B cell (primary cell): ENCODE measurements at regions not wholly inside any gene's neighbourhood (a gene's known extent, or its start where the extent isn't known, plus 50 kb on each side); places are given as distances from the start of the nearest gene placed in this dataset.

ENCODE experiments used
- ATAC-seq: fragments of 200-7000 bp; cut with Tn5 transposase; one replicate; pipeline ENCODE4 v1.10.0; 2021; ENCODE audit warnings: low read depth, mild to moderate bottlenecking, moderate number of reproducible peaks, moderate library complexity
- CTCF ChIA-PET: fragments of 350-600 bp; sonication (Branson Sonifier 250); formaldehyde crosslinking; loops from one replicate; lab custom pipeline; 2021; ENCODE audit warnings: antibody characterized with exemption, inconsistent platforms; lab: Charles Lee
- POLR2A ChIA-PET: fragments of 350-600 bp; sonication (Branson Sonifier 250); formaldehyde crosslinking; loops from one replicate; lab custom pipeline; 2021; ENCODE audit warnings: antibody characterized with exemption; lab: Charles Lee
- DNase-seq: peaks from one replicate; pipeline ENCODE4 v3.0.0; 2013
- H2AFZ ChIP-seq: 2 replicates; pipeline ENCODE4 v1.6.1; 2012; ENCODE audit warnings: mild to moderate bottlenecking, low read depth, low read length; ENCODE audit not compliant: insufficient read depth, poor library complexity, severe bottlenecking
- H3K27ac ChIP-seq, 2 donors: 1 replicate in 1 of 2; 2 replicates in 1 of 2; pipeline ENCODE4 v1.5.1; 2012 to 2013; ENCODE audit warnings: low read length in 2 of 2, mild to moderate bottlenecking in 2 of 2, moderate library complexity in 1 of 2
- H3K27me3 ChIP-seq, 4 experiments: fragments of 200-600 bp in 1 of 4; sonication (generic) in 1 of 4; replicated peaks in 1 of 4; 1 replicate in 2 of 4; 2 replicates in 2 of 4; pipeline versions ENCODE4 v1.6.1 to v1.7.0; 2013 to 2016; ENCODE audit warnings: low read length in 3 of 4, mild to moderate bottlenecking in 2 of 4, mixed read lengths in 1 of 4, moderate library complexity in 1 of 4; ENCODE audit not compliant: insufficient read depth in 4 of 4, control insufficient read depth in 3 of 4; ENCODE audit errors: control extremely low read depth in 1 of 4
- H3K36me3 ChIP-seq, 2 experiments: replicated peaks in 1 of 2; 1 replicate in 1 of 2; 2 replicates in 1 of 2; pipeline versions ENCODE4 v1.6.1 to v1.7.1; 2013; ENCODE audit warnings: low read length in 1 of 2; ENCODE audit not compliant: insufficient read depth in 2 of 2, control insufficient read depth in 1 of 2; ENCODE audit errors: control extremely low read depth in 1 of 2, extremely low read depth in 1 of 2
- H3K4me1 ChIP-seq, 2 donors: fragments of 200-600 bp in 1 of 2; sonication (generic) in 1 of 2; 1 replicate in 1 of 2; 2 replicates in 1 of 2; pipeline versions ENCODE4 v1.5.1 to v1.6.1; 2013 to 2017; ENCODE audit warnings: low read length in 2 of 2; ENCODE audit not compliant: control insufficient read depth in 2 of 2, insufficient read depth in 2 of 2
- H3K4me2 ChIP-seq: replicated peaks from 2 replicates; pipeline ENCODE3; 2012; ENCODE audit warnings: mild to moderate bottlenecking, low read depth, low read length; ENCODE audit not compliant: poor library complexity, severe bottlenecking
- H3K4me3 ChIP-seq, 5 experiments: fragments of 200-600 bp in 1 of 5; sonication (generic) in 1 of 5; 1 replicate in 3 of 5; 2 replicates in 2 of 5; pipeline versions ENCODE4 v1.5.1 to v1.7.0; 2011 to 2016; ENCODE audit warnings: low read length in 4 of 5, mild to moderate bottlenecking in 4 of 5, low read depth in 2 of 5, control low read depth in 1 of 5, moderate library complexity in 1 of 5; ENCODE audit not compliant: insufficient read depth in 1 of 5; ENCODE audit errors: control extremely low read depth in 1 of 5, extremely low read depth in 1 of 5
- H3K79me2 ChIP-seq: fragments of 200-600 bp; sonication (generic); one replicate; pipeline ENCODE4 v1.6.0; 2016; ENCODE audit warnings: low read length; ENCODE audit not compliant: control insufficient read depth, insufficient read depth
- H3K9ac ChIP-seq: fragments of 200-600 bp; sonication (generic); 2 replicates; pipeline ENCODE4 v1.6.1; 2017; ENCODE audit warnings: mild to moderate bottlenecking, low read length, moderate library complexity
- H3K9me3 ChIP-seq, 3 donors: one replicate each; pipeline versions ENCODE4 v1.6.1 to v1.7.1; 2013; ENCODE audit warnings: low read length in 2 of 3; ENCODE audit not compliant: control insufficient read depth in 2 of 3, insufficient read depth in 1 of 3; ENCODE audit errors: control extremely low read depth in 1 of 3
- H4K20me1 ChIP-seq: 2 replicates; pipeline ENCODE4 v1.6.0; 2012; ENCODE audit warnings: mild to moderate bottlenecking, low read length; ENCODE audit not compliant: insufficient read depth, control insufficient read depth, poor library complexity, severe bottlenecking
- H3K27ac Mint-ChIP-seq: one replicate; pipeline ENCODE4 v1.8.0; 2021; ENCODE audit warnings: mixed read lengths
- H3K27me3 Mint-ChIP-seq: one replicate; pipeline ENCODE4 v1.8.0; 2021; ENCODE audit warnings: mixed read lengths
- H3K4me1 Mint-ChIP-seq: one replicate; pipeline ENCODE4 v1.8.0; 2021; ENCODE audit warnings: mixed read lengths
- H3K4me3 Mint-ChIP-seq: one replicate; pipeline ENCODE4 v1.8.0; 2021; ENCODE audit warnings: mixed read lengths
- H3K9me3 Mint-ChIP-seq: one replicate; pipeline ENCODE4 v1.8.0; 2022; ENCODE audit warnings: mixed read lengths; ENCODE audit not compliant: insufficient read depth
- EZH2 ChIP-seq: IDR thresholded peaks from 2 replicates; pipeline ENCODE4 v1.6.1; 2012; ENCODE audit warnings: borderline replicate concordance, low read depth, mild to moderate bottlenecking, moderate library complexity, low read length; ENCODE audit not compliant: insufficient read depth, poor library complexity, severe bottlenecking
- WGBS: methylation state at CpG from one replicate; pipeline ENCODE4 v1.1.5; 2013; ENCODE audit warnings: missing lambda C conversion rate; ENCODE audit not compliant: insufficient coverage; 5-methylcytosine and 5-hydroxymethylcytosine counted together
- intact Hi-C: fragments of 100-400 bp; cut with micrococcal nuclease; formaldehyde crosslinking; loops from one replicate; pipeline ENCODE4 v1.10.0; 2022
- TF ChIP-seq, protein P1 (sequence below): fragments of 200-600 bp; IDR thresholded peaks from one replicate; pipeline ENCODE4 v1.8.0; 2022; ENCODE audit warnings: antibody characterized with exemption, mild to moderate bottlenecking

GRCh38 chr2:201953396-201953795, 80.3 kb upstream of the FZD7 start:
- Histone ChIP-seq H3K4me1 (no peaks in the 10 kb centered on the region), H3K79me2 (no peaks in the 10 kb centered on the region), H4K20me1 (no peaks in the 10 kb centered on the region), H3K4me2 (no peak overlapping the region), H3K9ac (no peak overlapping the region), H3K4me3 (no peak overlapping the region), H3K36me3 (no peaks in the 10 kb centered on the region), H3K9me3 (no peaks in the 10 kb centered on the region), H3K27ac (no peak overlapping the region), H2AFZ (no peak overlapping the region), H3K27me3 (no peaks in the 10 kb centered on the region)
- Mint-ChIP-seq H3K9me3 (no peaks in the 10 kb centered on the region), H3K4me3 (no peak overlapping the region), H3K4me1 (no peaks in the 10 kb centered on the region), H3K27ac (no peak overlapping the region), H3K27me3 (peaks cover 30% of the 10 kb centered on the region)
- WGBS = 87% methylated on average over 4 of the region's 4 CpGs
- ChIA-PET CTCF (no interaction called here), POLR2A (no interaction called here)
- no peak for TF ChIP-seq EZH2
- DNase-seq = no peak
- ATAC-seq = no peak
- intact Hi-C loops = no loop called here

DNA sequence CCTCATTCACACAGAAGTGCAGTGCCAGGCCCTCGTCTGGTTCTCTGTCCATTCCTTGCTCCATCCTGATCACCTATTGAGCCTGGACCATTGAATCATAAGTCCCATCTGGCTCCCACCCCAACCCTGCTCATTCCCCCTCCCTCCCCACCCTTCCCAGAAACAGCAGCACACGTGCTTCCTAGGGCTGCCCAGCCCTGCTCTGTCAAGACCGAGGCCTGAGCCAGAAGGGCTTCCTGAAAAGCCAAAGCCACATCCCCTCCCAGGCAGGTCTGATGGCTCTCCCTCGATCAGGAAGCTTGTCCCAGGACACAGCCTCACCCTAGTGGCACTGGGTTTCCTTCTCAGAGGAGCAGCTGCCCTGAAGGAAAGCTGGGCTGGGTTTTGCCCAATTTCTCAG, 79.8 kb upstream of the FZD7 start:
- Histone ChIP-seq H3K79me2 (no peaks in the 10 kb centered on the region), H3K4me1 (no peaks in the 10 kb centered on the region), H3K9me3 (no peaks in the 10 kb centered on the region), H3K27me3 (no peaks in the 10 kb centered on the region), H4K20me1 (no peaks in the 10 kb centered on the region), H3K36me3 (no peaks in the 10 kb centered on the region), H3K4me2 (no peak overlapping the region), H2AFZ (no peak overlapping the region), H3K9ac (no peak overlapping the region), H3K4me3 (no peak overlapping the region), H3K27ac (no peak overlapping the region)
- ATAC-seq (no peak), DNase-seq (no peak)
- no peak overlapping the region for H3K27ac Mint-ChIP-seq
- CTCF ChIA-PET = interaction anchor here (1.3 kb wide), 1 partner anchor 224 kb away, joined by 3 read pairs; no protein-coding TSS in a partner anchor
- POLR2A ChIA-PET = no interaction called here
- TF ChIP-seq, protein P1, sequence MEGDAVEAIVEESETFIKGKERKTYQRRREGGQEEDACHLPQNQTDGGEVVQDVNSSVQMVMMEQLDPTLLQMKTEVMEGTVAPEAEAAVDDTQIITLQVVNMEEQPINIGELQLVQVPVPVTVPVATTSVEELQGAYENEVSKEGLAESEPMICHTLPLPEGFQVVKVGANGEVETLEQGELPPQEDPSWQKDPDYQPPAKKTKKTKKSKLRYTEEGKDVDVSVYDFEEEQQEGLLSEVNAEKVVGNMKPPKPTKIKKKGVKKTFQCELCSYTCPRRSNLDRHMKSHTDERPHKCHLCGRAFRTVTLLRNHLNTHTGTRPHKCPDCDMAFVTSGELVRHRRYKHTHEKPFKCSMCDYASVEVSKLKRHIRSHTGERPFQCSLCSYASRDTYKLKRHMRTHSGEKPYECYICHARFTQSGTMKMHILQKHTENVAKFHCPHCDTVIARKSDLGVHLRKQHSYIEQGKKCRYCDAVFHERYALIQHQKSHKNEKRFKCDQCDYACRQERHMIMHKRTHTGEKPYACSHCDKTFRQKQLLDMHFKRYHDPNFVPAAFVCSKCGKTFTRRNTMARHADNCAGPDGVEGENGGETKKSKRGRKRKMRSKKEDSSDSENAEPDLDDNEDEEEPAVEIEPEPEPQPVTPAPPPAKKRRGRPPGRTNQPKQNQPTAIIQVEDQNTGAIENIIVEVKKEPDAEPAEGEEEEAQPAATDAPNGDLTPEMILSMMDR = no peak
- no peak for TF ChIP-seq EZH2
- no peak overlapping the region for H3K4me3 Mint-ChIP-seq
- no peaks in the 10 kb centered on the region for H3K4me1 Mint-ChIP-seq
- peaks cover 30% of the 10 kb centered on the region for H3K27me3 Mint-ChIP-seq
- intact Hi-C loops = no loop called here
- H3K9me3 Mint-ChIP-seq = no peaks in the 10 kb centered on the region
- 25% methylated on average over 4 of the region's 4 CpGs for WGBS
